Spleen (tissue), 11 donors: ENCODE measurements at regions not wholly inside any gene's neighbourhood (a gene's known extent, or its start where the extent isn't known, plus 50 kb on each side); places are given as distances from the start of the nearest gene placed in this dataset.

Source experiments
- DNase-seq: peaks from one replicate; pipeline ENCODE4 v3.0.0-alpha.2; 2020
- H3K27ac ChIP-seq, 8 donors: fragments of 200-600 bp; sonication (generic) in 7 of 8; 1 replicate in 4 of 8; 2 replicates in 4 of 8; pipeline versions ENCODE4 v1.5.0 to v1.8.0; 2016 to 2021; ENCODE audit warnings: inconsistent platforms in 4 of 8, mild to moderate bottlenecking in 4 of 8, moderate library complexity in 1 of 8
- H3K27me3 ChIP-seq, 7 donors: fragments of 200-600 bp; sonication (generic) in 6 of 7; replicated peaks in 1 of 7; 1 replicate in 4 of 7; 2 replicates in 3 of 7; pipeline versions ENCODE4 v1.5.0 to v1.8.0; 2016 to 2021; ENCODE audit warnings: inconsistent platforms in 3 of 7, mild to moderate bottlenecking in 1 of 7
- H3K36me3 ChIP-seq, 6 donors: fragments of 200-600 bp; sonication (generic) in 5 of 6; 1 replicate in 4 of 6; 2 replicates in 2 of 6; pipeline versions ENCODE4 v1.5.0 to v1.8.0; 2016 to 2021; ENCODE audit warnings: inconsistent platforms in 2 of 6
- H3K4me1 ChIP-seq, 6 donors: fragments of 200-600 bp; sonication (generic) in 5 of 6; 1 replicate in 3 of 6; 2 replicates in 3 of 6; pipeline versions ENCODE4 v1.5.0 to v1.8.0; 2016 to 2021; ENCODE audit warnings: inconsistent platforms in 3 of 6
- H3K4me3 ChIP-seq, 8 donors: fragments of 200-600 bp; sonication (generic) in 7 of 8; 1 replicate in 4 of 8; 2 replicates in 4 of 8; pipeline versions ENCODE4 v1.5.0 to v1.8.0; 2016 to 2021; ENCODE audit warnings: inconsistent platforms in 4 of 8, mild to moderate bottlenecking in 4 of 8, moderate library complexity in 2 of 8
- H3K9me3 ChIP-seq, 8 donors: fragments of 200-600 bp; sonication (generic) in 7 of 8; 1 replicate in 4 of 8; 2 replicates in 4 of 8; pipeline versions ENCODE4 v1.5.0 to v1.8.0; 2016 to 2021; ENCODE audit warnings: inconsistent platforms in 4 of 8
- POLR2A ChIP-seq, 3 donors: fragments of 450-650 bp; IDR thresholded peaks; one replicate each; pipeline ENCODE4 v1.5.1; 2017; ENCODE audit warnings: antibody characterized with exemption in 3 of 3, mild to moderate bottlenecking in 1 of 3
- POLR2AphosphoS5 ChIP-seq, 3 donors: sonication (generic); formaldehyde crosslinking; IDR thresholded peaks; one replicate each; pipeline ENCODE4 v1.5.1; 2017; ENCODE audit warnings: antibody characterized with exemption in 3 of 3
- WGBS, 5 donors: extraction: QIAGEN DNeasy Blood & Tissue Kit in 3 of 5; methylation state at CpG; one replicate each; pipeline versions ENCODE4 v1.1.5 to v1.1.7; 2013 to 2018; 5-methylcytosine and 5-hydroxymethylcytosine counted together
- intact Hi-C: fragments of 100-400 bp; cut with DNase I; formaldehyde crosslinking; loops from one replicate; pipeline ENCODE4 v1.15.0; 2023; ENCODE audit warnings: low total_unique reads
- TF ChIP-seq, protein P1 (sequence below), 11 experiments: fragments of 200-600 bp in 7 of 11; fragments of 450-650 bp in 4 of 11; sonication (generic) in 4 of 11; IDR thresholded peaks in 8 of 11; conservative IDR thresholded peaks in 3 of 11; 1 replicate in 7 of 11; 2 replicates in 4 of 11; pipeline versions ENCODE4 v1.4.0 to v1.8.0; 2016 to 2021; ENCODE audit warnings: antibody characterized with exemption in 11 of 11, inconsistent platforms in 4 of 11, mild to moderate bottlenecking in 1 of 11
- donor health status: healthy with polysubstance abuse.
- donor health status: DM: no; HTN: no; CAD: no; lungs with moderate emphysema.
- donor health status: DM: no; HTN: no; CAD: no.
- donor health status: Bipolar disorder and iron deficiency.
- donor health status: healthy.
- donor health status: DM: no; HTN: no; CAD: no.
- donor health status: DM: yes; HTN: yes; CAD: no.

DNA sequence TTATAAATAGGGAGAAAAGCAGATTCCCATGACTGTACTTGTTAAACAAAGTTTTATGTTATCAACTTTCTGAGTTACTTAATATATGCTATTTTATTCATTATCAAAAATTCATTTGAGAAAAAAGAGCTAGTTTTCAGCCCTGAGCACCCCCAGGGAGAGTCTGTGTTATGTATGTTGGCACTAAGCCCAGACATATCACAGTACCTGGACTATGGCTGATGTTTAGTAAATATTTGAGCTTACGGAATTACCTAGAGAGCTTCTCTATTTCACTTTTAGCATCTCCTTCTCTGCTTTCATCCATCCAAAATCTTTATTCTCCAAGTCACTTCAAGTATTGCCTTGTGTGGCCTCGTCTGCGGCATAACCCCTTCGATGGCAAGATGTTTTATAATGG is 225.9 kb upstream of the PCSK5 start:
- DNase-seq: no peak
- Histone ChIP-seq H3K9me3 (no peaks in the 10 kb centered on the region), H3K4me3 (no peak overlapping the region), H3K4me1 (no peaks in the 10 kb centered on the region), H3K36me3 (no peaks in the 10 kb centered on the region), H3K27ac (no peak overlapping the region), H3K27me3 (no peaks in the 10 kb centered on the region)
- intact Hi-C loops: no loop called here
- no peak for TF ChIP-seq POLR2AphosphoS5 (IDR thresholded peaks at IDR 0.05)
- TF ChIP-seq, protein P1, sequence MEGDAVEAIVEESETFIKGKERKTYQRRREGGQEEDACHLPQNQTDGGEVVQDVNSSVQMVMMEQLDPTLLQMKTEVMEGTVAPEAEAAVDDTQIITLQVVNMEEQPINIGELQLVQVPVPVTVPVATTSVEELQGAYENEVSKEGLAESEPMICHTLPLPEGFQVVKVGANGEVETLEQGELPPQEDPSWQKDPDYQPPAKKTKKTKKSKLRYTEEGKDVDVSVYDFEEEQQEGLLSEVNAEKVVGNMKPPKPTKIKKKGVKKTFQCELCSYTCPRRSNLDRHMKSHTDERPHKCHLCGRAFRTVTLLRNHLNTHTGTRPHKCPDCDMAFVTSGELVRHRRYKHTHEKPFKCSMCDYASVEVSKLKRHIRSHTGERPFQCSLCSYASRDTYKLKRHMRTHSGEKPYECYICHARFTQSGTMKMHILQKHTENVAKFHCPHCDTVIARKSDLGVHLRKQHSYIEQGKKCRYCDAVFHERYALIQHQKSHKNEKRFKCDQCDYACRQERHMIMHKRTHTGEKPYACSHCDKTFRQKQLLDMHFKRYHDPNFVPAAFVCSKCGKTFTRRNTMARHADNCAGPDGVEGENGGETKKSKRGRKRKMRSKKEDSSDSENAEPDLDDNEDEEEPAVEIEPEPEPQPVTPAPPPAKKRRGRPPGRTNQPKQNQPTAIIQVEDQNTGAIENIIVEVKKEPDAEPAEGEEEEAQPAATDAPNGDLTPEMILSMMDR (IDR thresholded peaks at IDR 0.05 in 8 of 11, conservative IDR thresholded peaks at IDR 0.05 in 3 of 11): no peak
- no peak for TF ChIP-seq POLR2A (IDR thresholded peaks at IDR 0.05)
- 74 to 92% (median 79%) methylated on average over 4 of the region's 4 CpGs for WGBS, 5 donors

DNA sequence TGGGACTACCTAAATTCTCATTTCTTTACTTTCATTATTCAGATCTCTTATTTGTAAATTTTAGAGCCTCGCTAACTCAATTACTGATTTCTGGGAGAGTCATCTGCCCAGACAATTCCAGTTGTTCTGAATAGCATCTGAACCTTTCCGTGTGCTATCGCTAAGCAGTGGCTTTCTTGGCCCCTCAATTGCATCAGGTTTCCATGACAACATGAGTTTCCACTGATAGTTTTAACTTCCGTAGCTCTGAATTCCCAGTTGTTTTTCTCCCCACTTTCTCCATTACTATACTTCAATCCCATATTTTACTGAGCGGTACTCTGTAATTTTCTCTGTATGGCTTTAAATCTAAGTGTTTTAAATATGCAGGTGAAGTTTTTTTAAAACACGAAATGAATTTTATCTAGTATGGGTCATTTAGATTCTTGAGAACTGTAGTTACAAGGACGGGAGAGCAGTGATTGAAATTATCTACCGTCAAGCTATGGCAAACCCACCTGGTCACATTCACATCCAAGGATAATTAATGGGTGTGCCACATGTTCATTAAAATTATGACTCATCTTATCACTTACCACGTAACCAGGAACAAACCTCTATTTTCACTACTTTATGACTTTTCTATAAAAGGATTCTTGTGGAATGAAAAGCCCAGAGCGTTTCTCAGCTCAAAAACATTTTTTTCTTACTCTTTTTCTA is 223.5 kb upstream of the PCSK5 start:
- WGBS, 5 donors: 75 to 89% (median 85%) methylated on average over 10 of the region's 10 CpGs
- intact Hi-C loops: no loop called here
- no peak overlapping the region for H3K27ac ChIP-seq
- no peaks in the 10 kb centered on the region for H3K36me3 ChIP-seq
- H3K27me3 ChIP-seq: no peaks in the 10 kb centered on the region
- no peaks in the 10 kb centered on the region for H3K9me3 ChIP-seq
- H3K4me3 ChIP-seq: no peak overlapping the region
- no peaks in the 10 kb centered on the region for H3K4me1 ChIP-seq
- TF ChIP-seq POLR2AphosphoS5 (IDR thresholded peaks at IDR 0.05) (no peak), POLR2A (IDR thresholded peaks at IDR 0.05) (no peak)
- TF ChIP-seq, protein P1 (IDR thresholded peaks at IDR 0.05 in 8 of 11, conservative IDR thresholded peaks at IDR 0.05 in 3 of 11): no peak
- DNase-seq: no peak

DNA sequence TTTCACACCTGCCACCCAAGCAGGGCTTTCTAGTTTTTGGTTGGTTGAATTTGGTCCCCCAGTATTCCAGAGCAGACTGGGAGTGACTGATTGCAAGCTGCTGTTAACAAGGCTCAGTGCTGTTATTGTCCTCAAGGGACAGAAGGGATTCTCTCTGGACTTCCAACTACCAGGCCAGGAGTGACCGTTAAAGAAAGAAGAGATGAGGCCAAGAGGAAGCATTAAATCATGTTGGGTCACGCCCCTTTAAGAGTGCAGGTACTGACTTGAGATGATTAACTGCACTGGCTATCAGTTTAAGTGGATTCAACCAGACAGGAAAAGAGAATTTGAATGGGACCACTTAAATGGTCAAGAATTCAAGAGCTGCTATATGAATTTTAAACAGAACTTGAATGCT is 220.8 kb upstream of the PCSK5 start:
- Histone ChIP-seq H3K9me3 (peaks cover 0 to 12% (median 6%) of the 10 kb centered on the region in 8 donors), H3K4me3 (no peak overlapping the region), H3K4me1 (no peaks in the 10 kb centered on the region), H3K27me3 (no peaks in the 10 kb centered on the region), H3K36me3 (no peaks in the 10 kb centered on the region), H3K27ac (no peak overlapping the region)
- DNase-seq: no peak
- intact Hi-C loops: no loop called here
- TF ChIP-seq, protein P1 (IDR thresholded peaks at IDR 0.05 in 8 of 11, conservative IDR thresholded peaks at IDR 0.05 in 3 of 11): no peak
- TF ChIP-seq POLR2A (IDR thresholded peaks at IDR 0.05) (no peak), POLR2AphosphoS5 (IDR thresholded peaks at IDR 0.05) (no peak)
- WGBS, 5 donors: 50 to 70% (median 64%) methylated on average over 2 of the region's 2 CpGs

DNA sequence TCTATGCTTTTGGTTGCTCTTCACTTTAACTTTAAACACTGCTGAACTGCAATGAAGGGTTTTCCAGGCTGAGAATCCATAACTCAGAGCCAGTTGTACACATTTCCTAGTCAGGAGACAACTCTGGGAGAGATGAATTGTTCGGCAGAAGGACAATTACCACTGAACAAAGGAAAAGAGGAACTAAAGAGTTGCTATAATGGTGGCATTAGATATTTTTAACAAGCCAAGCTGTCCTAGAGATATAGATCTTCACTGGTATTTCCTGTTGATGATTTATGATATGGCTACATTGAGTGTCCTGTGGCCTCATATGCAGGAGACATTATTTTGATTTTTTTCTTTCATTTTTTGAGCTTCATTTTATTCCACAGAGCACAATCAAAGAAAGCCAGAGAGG is 219.1 kb upstream of the PCSK5 start:
- TF ChIP-seq POLR2AphosphoS5 (IDR thresholded peaks at IDR 0.05) (no peak), POLR2A (IDR thresholded peaks at IDR 0.05) (no peak)
- TF ChIP-seq, protein P1 (IDR thresholded peaks at IDR 0.05 in 8 of 11, conservative IDR thresholded peaks at IDR 0.05 in 3 of 11): no peak
- intact Hi-C loops: no loop called here

More for the DNA sequence above, 219.1 kb upstream of the PCSK5 start:
- no peaks in the 10 kb centered on the region for H3K27me3 ChIP-seq
- WGBS, 5 donors: 0 to 24% (median 14%) methylated on average over 1 of the region's 1 CpG
- H3K9me3 ChIP-seq: peaks cover 0 to 12% (median 6%) of the 10 kb centered on the region in 8 donors
- no peak for DNase-seq
- no peaks in the 10 kb centered on the region for H3K4me1 ChIP-seq
- H3K4me3 ChIP-seq: no peak overlapping the region
- H3K36me3 ChIP-seq: no peaks in the 10 kb centered on the region
- no peak overlapping the region for H3K27ac ChIP-seq
